ENCODE measurements at regions not wholly inside any gene's neighbourhood (a gene's known extent, or its start where the extent isn't known, plus 50 kb on each side); places are given as distances from the start of the nearest gene placed in this dataset.

- no peak for DNase-seq
These were observed 236.3 kb downstream of the ACKR3 start for GRCh38 chr2:236805800-236806531.

GRCh38 chr2:236809716-236810115 is 240.1 kb downstream of the ACKR3 start:
- DNase-seq, result no peak

- no peak for DNase-seq
These were observed 241.5 kb downstream of the ACKR3 start for GRCh38 chr2:236811062-236811656.

GRCh38 chr2:236813766-236814165 is 244.1 kb downstream of the ACKR3 start:
- no peak for DNase-seq

- DNase-seq, result no peak
These were observed 245.0 kb downstream of the ACKR3 start for GRCh38 chr2:236814593-236814992.

- no peak for DNase-seq
These were observed 246.1 kb downstream of the ACKR3 start for GRCh38 chr2:236815746-236816145.

- DNase-seq, result no peak
These were observed 246.9 kb downstream of the ACKR3 start for GRCh38 chr2:236816197-236817170.

GRCh38 chr2:236818281-236819045 is 248.8 kb downstream of the ACKR3 start:
- DNase-seq, result no peak

GRCh38 chr2:236819275-236820002 is 249.8 kb downstream of the ACKR3 start:
- no peak for DNase-seq

- DNase-seq, result no peak
These were observed 251.2 kb downstream of the ACKR3 start for GRCh38 chr2:236820763-236821344.

- no peak for DNase-seq
These were observed 253.5 kb downstream of the ACKR3 start for GRCh38 chr2:236823041-236823629.

- no peak for DNase-seq
These were observed 254.3 kb downstream of the ACKR3 start for GRCh38 chr2:236823963-236824362.

GRCh38 chr2:236824836-236825235 is 255.2 kb downstream of the ACKR3 start:
- no peak for DNase-seq

- no peak for DNase-seq
These were observed 256.4 kb downstream of the ACKR3 start for GRCh38 chr2:236825989-236826510.

GRCh38 chr2:236826606-236827156 is 257.1 kb downstream of the ACKR3 start:
- no peak for DNase-seq

- no peak for DNase-seq
These were observed 257.7 kb upstream of the COPS8 start for GRCh38 chr2:236827997-236828396.

GRCh38 chr2:236828820-236829219 is 256.9 kb upstream of the COPS8 start:
- no peak for DNase-seq

GRCh38 chr2:236830926-236831325 is 254.8 kb upstream of the COPS8 start:
- DNase-seq, result no peak

- DNase-seq, result no peak
These were observed 254.0 kb upstream of the COPS8 start for GRCh38 chr2:236831698-236832097.

GRCh38 chr2:236833501-236834073 is 252.1 kb upstream of the COPS8 start:
- no peak for DNase-seq

All from stimulated activated CD4-positive, alpha-beta T cell treated with anti-CD3 and anti-CD28 coated beads, Interleukin-15, amount 100 ng/mL, for 24 hours (primary cell).